GM12864 (cell line): ENCODE measurements at regions not wholly inside any gene's neighbourhood (a gene's known extent, or its start where the extent isn't known, plus 50 kb on each side); places are given as distances from the start of the nearest gene placed in this dataset.

Source experiments
- DNase-seq: peaks from one replicate; pipeline ENCODE4 v3.0.0-alpha.2; 2011; ENCODE audit warnings: low read depth
- H3K4me3 ChIP-seq: 2 replicates; pipeline ENCODE4 v1.5.1; 2011; ENCODE audit warnings: mild to moderate bottlenecking, low read depth, low read length, control low read depth
- CTCF ChIP-seq: IDR thresholded peaks from 2 replicates; pipeline ENCODE4 v1.5.1; 2011; ENCODE audit warnings: low read depth, mild to moderate bottlenecking, moderate library complexity, low read length, control low read depth, inconsistent platforms; ENCODE audit errors: missing control alignments

- no peak for TF ChIP-seq CTCF
These were observed 64.2 kb upstream of the ERRFI1 start for GRCh38 chr1:8090241-8090702.

GRCh38 chr1:8089535-8090228, 63.6 kb upstream of the ERRFI1 start:
- no peak for TF ChIP-seq CTCF
- H3K4me3 ChIP-seq = no peak overlapping the region
- no peak for DNase-seq

More at GRCh38 chr1:8090241-8090702, 64.2 kb upstream of the ERRFI1 start:
- DNase-seq = no peak
- H3K4me3 ChIP-seq = no peak overlapping the region

DNA sequence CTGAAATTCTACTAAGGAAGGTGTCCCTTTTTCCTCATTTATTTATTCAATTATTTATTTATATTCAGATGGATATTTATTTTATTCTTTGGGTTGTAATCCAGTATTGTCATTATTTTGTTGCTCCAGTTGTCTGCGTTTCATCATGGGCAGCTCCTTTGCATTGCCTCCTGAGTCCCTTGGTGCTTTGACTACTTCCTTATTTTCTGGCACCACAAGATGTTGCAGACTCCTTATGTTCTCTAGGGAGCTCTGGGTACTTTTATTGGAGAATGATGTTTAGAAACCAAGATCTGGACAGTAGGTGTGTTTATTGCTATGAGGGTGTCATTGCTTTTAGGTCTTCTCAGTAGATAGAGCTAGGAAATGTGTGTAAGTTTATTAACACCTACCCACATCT, 59.9 kb upstream of the ERRFI1 start:
- DNase-seq = no peak
- no peak overlapping the region for H3K4me3 ChIP-seq
- no peak for TF ChIP-seq CTCF

GRCh38 chr1:8084913-8085312, 58.8 kb upstream of the ERRFI1 start:
- no peak for TF ChIP-seq CTCF
- H3K4me3 ChIP-seq = no peak overlapping the region
- DNase-seq = no peak

DNA sequence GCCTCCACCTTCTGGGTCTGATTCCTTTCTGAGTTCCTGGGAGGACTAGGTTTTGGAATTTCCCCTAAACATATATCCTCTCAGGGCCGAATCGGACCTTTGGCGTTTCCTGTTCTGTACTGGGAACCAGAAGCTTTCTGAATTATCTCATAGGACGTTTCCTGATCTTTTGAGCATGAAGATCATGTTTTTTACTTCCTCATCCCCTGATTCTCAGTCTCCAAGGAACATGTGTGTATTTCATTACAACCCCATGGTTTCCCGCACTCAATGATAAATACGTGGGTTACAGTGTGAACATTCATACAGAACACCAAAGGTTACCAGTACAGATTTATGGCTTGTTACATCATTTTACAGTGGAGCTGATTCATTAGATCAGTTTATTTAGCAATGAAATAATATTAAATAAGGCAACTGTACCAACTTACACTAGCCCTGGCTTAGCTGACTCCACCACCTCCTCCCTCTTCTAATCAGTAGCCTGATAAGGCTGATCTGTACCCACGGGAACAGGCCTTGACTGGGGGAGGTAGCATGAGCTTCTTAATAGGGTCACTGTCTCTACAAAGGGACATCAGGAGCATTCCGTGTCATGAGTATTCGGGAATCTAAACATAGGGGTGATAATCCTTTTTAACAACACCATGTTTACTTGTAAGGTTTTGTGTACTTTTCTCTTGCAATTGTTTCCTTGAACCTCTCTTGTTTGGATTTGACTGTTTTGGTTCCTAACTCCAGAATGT, 57.8 kb upstream of the ERRFI1 start:
- no peak overlapping the region for H3K4me3 ChIP-seq
- TF ChIP-seq CTCF = no peak
- no peak for DNase-seq

DNA sequence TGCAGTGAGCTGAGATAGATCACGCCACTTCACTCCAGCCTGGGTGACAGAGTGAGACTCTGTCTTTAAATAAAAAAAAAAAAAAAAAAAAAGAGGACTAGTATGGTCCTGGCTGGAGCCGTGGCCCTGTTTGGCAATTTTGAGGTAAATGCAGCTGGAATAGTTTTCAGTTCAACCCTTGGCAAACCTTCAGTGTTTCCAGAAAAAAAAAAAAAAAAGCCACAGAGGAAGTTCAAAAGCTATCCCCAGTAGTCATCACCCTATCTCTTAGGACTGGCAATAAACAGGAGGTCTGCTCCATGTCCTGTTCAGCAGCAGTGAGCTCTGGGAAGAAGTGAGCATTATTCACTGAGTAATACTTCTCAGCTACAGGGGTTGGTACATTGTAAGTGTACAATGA, 56.8 kb upstream of the ERRFI1 start:
- DNase-seq = no peak
- TF ChIP-seq CTCF = no peak
- H3K4me3 ChIP-seq = no peak overlapping the region

DNA sequence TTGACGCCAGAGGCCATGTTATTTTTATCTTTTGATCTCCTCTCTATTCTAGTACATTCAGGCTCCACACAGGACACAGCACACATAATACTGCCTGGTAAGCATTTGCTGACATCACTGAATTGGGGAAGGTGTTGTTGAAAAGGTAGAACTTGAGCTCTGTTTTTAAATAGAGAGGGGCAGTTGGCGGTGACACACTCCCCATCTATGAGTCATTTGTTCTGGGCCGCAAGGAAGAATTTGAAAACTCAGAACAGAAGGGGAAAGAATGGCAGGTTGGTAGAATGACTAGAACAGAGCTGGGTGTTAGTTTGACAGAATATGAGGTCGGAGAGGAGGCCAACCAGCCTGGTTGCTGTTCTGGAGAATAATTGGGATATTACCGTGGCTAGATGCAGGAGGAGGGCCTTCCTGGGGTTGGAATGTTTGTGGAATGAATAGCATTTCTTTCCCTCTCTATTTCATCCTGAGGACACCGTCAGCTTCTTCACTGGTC, 52.1 kb upstream of the ERRFI1 start:
- DNase-seq = no peak
- H3K4me3 ChIP-seq = no peak overlapping the region
- TF ChIP-seq CTCF = no peak
